Upper lobe of left lung (tissue), 6 donors: ENCODE measurements at regions not wholly inside any gene's neighbourhood (a gene's known extent, or its start where the extent isn't known, plus 50 kb on each side); places are given as distances from the start of the nearest gene placed in this dataset.
"Not testable (repeated sequence)": the region's sequence is repeated elsewhere in the genome, so short reads cannot be mapped to it uniquely, and the experiment has no call there.

Source experiments
- ATAC-seq, 2 donors: fragments of 200-7000 bp; cut with Tn5 transposase; one replicate each; pipeline ENCODE4 v1.9.1; 2022; ENCODE audit warnings: mild to moderate bottlenecking in 2 of 2, moderate library complexity in 2 of 2; ENCODE audit not compliant: low FRiP score in 2 of 2
- DNase-seq, 2 donors: peaks; one replicate each; pipeline ENCODE4 v3.0.0-alpha.2; 2019 to 2020
- H3K27ac ChIP-seq, 4 donors: fragments of 200-600 bp; sonication (generic); one replicate each; pipeline ENCODE4 v1.5.1; 2016 to 2019
- H3K27me3 ChIP-seq, 4 donors: fragments of 200-600 bp; sonication (generic); one replicate each; pipeline ENCODE4 v1.5.1; 2017 to 2019
- H3K36me3 ChIP-seq, 4 donors: fragments of 200-600 bp; sonication (generic); one replicate each; pipeline ENCODE4 v1.5.1; 2016 to 2019
- H3K4me1 ChIP-seq, 4 donors: fragments of 200-600 bp; sonication (generic); one replicate each; pipeline ENCODE4 v1.5.1; 2018 to 2019
- H3K4me3 ChIP-seq, 4 donors: fragments of 200-600 bp; sonication (generic); one replicate each; pipeline ENCODE4 v1.5.1; 2017 to 2019; ENCODE audit warnings: mild to moderate bottlenecking in 2 of 4, moderate library complexity in 1 of 4
- H3K9me3 ChIP-seq, 4 donors: fragments of 200-600 bp; sonication (generic); one replicate each; pipeline ENCODE4 v1.5.1; 2018 to 2019
- CTCF ChIP-seq, 6 experiments: fragments of 450-650 bp in 4 of 6; fragments of 200-600 bp in 2 of 6; sonication (generic) in 2 of 6; IDR thresholded peaks; one replicate each; pipeline ENCODE4 v1.5.1; 2016 to 2019; ENCODE audit warnings: antibody characterized with exemption in 6 of 6
- EP300 ChIP-seq, 4 donors: sonication (generic); formaldehyde crosslinking; IDR thresholded peaks; one replicate each; pipeline ENCODE4 v1.5.1; 2017; ENCODE audit warnings: antibody characterized with exemption in 4 of 4, control low read depth in 2 of 4
- POLR2A ChIP-seq, 4 donors: fragments of 450-650 bp; IDR thresholded peaks; one replicate each; pipeline ENCODE4 v1.5.1; 2016 to 2017; ENCODE audit warnings: antibody characterized with exemption in 4 of 4, mild to moderate bottlenecking in 2 of 4
- POLR2AphosphoS5 ChIP-seq, 2 donors: sonication (generic); formaldehyde crosslinking; IDR thresholded peaks; one replicate each; pipeline ENCODE4 v1.5.1; 2017; ENCODE audit warnings: antibody characterized with exemption in 2 of 2
- WGBS, 2 donors: methylation state at CpG; one replicate each; pipeline ENCODE4 v1.1.5; 2017 to 2018; 5-methylcytosine and 5-hydroxymethylcytosine counted together
- donor health status: DM: no; HTN: no; CAD: no; lungs with moderate emphysema.
- donor health status: DM: no; HTN: yes; CAD: no; lungs with severe emphysema.

GRCh38 chr10:118963341-118963740, 66.2 kb upstream of the NANOS1 start:
- 82 to 93% methylated on average over 10 of the region's 10 CpGs for WGBS, 2 donors
- no peaks in the 10 kb centered on the region for H3K9me3 ChIP-seq
- no peaks in the 10 kb centered on the region for H3K27me3 ChIP-seq
- no peak overlapping the region for H3K4me3 ChIP-seq
- no peak for DNase-seq
- H3K36me3 ChIP-seq, result no peaks in the 10 kb centered on the region
- TF ChIP-seq EP300 (IDR thresholded peaks at IDR 0.05), result no peak
- TF ChIP-seq POLR2A (IDR thresholded peaks at IDR 0.05), result no peak
- no peak for TF ChIP-seq CTCF (IDR thresholded peaks at IDR 0.05)
- no peak for TF ChIP-seq POLR2AphosphoS5 (IDR thresholded peaks at IDR 0.05)
- H3K27ac ChIP-seq, result no peak overlapping the region
- ATAC-seq, result no peak
- H3K4me1 ChIP-seq, result peaks cover 3 to 12% (median 11%) of the 10 kb centered on the region in 4 donors

GRCh38 chr10:118963933-118964332, 65.6 kb upstream of the NANOS1 start:
- no peaks in the 10 kb centered on the region for H3K9me3 ChIP-seq
- DNase-seq, result no peak
- TF ChIP-seq EP300 (IDR thresholded peaks at IDR 0.05) (no peak), POLR2A (IDR thresholded peaks at IDR 0.05) (no peak), CTCF (IDR thresholded peaks at IDR 0.05) (no peak), POLR2AphosphoS5 (IDR thresholded peaks at IDR 0.05) (no peak)
- ATAC-seq, result no peak
- WGBS, 2 donors, result 93 to 100% methylated on average over 2 of the region's 2 CpGs
- H3K4me3 ChIP-seq, result no peak overlapping the region
- H3K4me1 ChIP-seq, result peaks cover 0 to 7% (median 6%) of the 10 kb centered on the region in 4 donors
- H3K27ac ChIP-seq, result no peak overlapping the region
- H3K36me3 ChIP-seq, result no peaks in the 10 kb centered on the region
- no peaks in the 10 kb centered on the region for H3K27me3 ChIP-seq

- 93 to 94% methylated on average over 3 of the region's 3 CpGs for WGBS, 2 donors
Observed at GRCh38 chr10:118964476-118964875, 65.0 kb upstream of the NANOS1 start.

GRCh38 chr10:118965096-118965495, 64.4 kb upstream of the NANOS1 start:
- Histone ChIP-seq H3K4me1 (no peaks in the 10 kb centered on the region), H3K27ac (no peak overlapping the region), H3K27me3 (no peaks in the 10 kb centered on the region), H3K36me3 (no peaks in the 10 kb centered on the region), H3K9me3 (no peaks in the 10 kb centered on the region), H3K4me3 (no peak overlapping the region)
- TF ChIP-seq CTCF (IDR thresholded peaks at IDR 0.05), result no peak
- no peak for TF ChIP-seq POLR2AphosphoS5 (IDR thresholded peaks at IDR 0.05)
- no peak for TF ChIP-seq EP300 (IDR thresholded peaks at IDR 0.05)
- TF ChIP-seq POLR2A (IDR thresholded peaks at IDR 0.05), result no peak
- WGBS, 2 donors, result 88 to 94% methylated on average over 2 of the region's 2 CpGs
- no peak for ATAC-seq
- no peak for DNase-seq

More at GRCh38 chr10:118964476-118964875, 65.0 kb upstream of the NANOS1 start:
- not testable (repeated sequence) for H3K27ac ChIP-seq, H3K9me3 ChIP-seq, H3K4me1 ChIP-seq, H3K4me3 ChIP-seq, ATAC-seq, H3K36me3 ChIP-seq, DNase-seq, H3K27me3 ChIP-seq

GRCh38 chr10:118965645-118966044, 63.9 kb upstream of the NANOS1 start:
- DNase-seq (no peak), ATAC-seq (no peak)
- TF ChIP-seq CTCF (IDR thresholded peaks at IDR 0.05) (no peak), EP300 (IDR thresholded peaks at IDR 0.05) (no peak), POLR2A (IDR thresholded peaks at IDR 0.05) (no peak), POLR2AphosphoS5 (IDR thresholded peaks at IDR 0.05) (no peak)
- no peaks in the 10 kb centered on the region for H3K4me1 ChIP-seq
- no peaks in the 10 kb centered on the region for H3K27me3 ChIP-seq
- no peak overlapping the region for H3K27ac ChIP-seq
- no peaks in the 10 kb centered on the region for H3K36me3 ChIP-seq
- 52 to 61% methylated on average over 4 to 9 of the region's 9 CpGs for WGBS, 2 donors
- H3K4me3 ChIP-seq, result no peak overlapping the region
- no peaks in the 10 kb centered on the region for H3K9me3 ChIP-seq
